CD4-positive, alpha-beta T cell treated with Interferon alpha-2 for 1 hour (primary cell): ENCODE measurements at regions not wholly inside any gene's neighbourhood (a gene's known extent, or its start where the extent isn't known, plus 50 kb on each side); places are given as distances from the start of the nearest gene placed in this dataset.
"Not testable (repeated sequence)": the region's sequence is repeated elsewhere in the genome, so short reads cannot be mapped to it uniquely, and the experiment has no call there.

ENCODE experiments used
- DNase-seq, 2 donors: peaks; one replicate each; pipeline ENCODE4 v3.0.0-alpha.2; 2020 to 2022

DNA sequence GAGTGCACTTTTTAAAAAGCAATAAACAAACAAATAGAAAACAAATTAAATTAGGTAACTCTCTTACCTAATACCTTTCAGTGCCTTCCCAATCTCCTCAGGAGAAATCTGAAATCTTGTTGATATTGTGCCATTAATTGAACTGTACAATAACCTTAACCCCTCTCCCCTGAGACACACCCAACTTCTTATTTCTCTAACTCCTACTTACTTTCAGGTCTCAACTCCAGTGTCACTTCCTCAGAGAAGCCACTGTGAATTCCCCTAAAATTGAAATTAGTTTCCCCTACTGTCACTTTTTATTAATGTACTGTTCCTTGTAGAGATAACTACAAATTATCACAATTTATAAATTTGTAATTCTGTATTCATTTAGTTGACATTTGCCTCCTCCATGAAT, 295.3 kb upstream of the TNC start:
- no peak for DNase-seq

DNA sequence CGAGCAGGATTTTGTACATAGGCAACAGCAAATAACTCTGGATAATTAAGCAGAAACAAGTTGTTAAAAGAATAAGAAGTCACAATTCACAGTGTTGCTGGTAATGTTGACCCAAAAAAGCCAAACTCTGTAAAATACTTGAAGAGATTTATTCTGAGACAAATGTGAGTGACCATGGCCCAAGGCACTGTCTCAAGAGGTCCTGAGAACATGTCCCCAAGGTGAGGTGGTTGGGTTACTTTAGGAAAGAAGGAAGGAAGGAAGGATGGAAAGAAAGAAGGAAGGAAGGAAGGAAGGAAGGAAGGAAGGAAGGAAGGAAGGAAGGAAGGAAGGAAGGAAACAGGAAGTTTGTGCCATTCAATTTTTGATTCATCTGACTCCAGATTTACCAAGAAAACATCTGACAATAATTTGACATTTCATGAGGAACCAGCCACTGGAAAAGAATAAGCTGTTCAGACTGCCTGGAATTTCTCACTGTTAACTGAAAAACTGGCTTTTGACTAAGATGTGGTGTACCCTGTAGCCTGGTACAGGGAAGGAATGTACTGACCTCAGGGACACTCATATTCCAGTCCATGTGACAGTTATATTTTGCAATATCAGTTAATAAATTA, 295.9 kb upstream of the TNC start:
- DNase-seq, result no peak

DNA sequence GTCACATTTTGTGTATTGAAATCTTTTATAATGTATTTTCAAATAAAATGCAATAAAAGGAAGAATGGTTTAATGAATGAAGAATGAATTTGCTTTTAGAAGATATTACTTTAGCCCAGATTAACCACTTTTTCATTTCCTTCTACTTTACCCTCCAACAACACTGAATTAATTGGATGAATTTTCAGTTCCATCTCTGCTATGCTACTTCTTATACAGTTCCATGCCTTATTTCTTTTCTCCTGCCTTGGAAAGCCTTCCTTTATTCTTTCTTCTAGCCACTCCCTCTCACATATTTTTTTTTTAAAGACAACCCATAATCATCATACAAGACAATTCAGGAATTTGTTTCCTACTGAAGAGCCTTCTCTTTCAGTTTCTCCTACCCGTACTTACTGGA, 296.6 kb upstream of the TNC start:
- no peak for DNase-seq

DNA sequence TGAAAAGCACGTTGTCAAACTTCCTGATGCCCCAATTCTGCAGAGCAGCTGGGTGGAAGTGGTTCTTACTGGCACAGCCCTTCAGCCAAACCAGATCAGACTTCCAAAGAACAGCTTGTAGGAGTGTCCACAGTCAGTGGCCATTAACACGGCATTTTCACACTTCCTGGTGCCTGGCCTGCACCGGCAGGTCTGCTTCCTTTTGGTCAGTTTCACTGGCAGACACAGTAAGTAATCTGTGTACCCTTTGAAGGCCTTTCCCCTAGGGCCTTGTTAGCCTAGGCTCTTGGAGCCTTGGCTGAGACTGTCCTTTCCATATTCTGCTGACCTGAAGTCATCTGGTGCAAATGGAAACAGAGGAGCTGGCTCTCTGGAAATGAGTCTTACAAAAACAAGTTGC, 297.5 kb upstream of the TNC start:
- no peak for DNase-seq

DNA sequence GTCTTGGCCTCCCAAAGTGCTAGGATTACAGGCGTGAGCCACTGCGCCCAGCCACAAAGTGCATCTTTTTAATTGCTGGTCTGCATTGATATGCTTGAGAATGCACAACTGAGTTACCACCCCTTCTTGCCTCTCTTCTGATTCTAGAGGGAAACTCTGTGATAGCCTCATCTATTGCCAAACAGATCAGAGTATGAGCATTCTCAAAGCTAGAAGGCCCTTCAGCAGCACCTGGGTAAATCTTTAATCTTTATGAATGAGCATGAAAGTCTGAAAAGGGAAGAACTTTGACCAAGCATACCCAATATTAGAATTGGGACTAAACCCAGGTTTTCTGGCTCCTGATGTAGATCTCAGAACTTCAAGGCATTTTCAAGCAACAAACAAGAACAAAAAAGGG, 298.3 kb upstream of the TNC start:
- DNase-seq, result no peak

DNA sequence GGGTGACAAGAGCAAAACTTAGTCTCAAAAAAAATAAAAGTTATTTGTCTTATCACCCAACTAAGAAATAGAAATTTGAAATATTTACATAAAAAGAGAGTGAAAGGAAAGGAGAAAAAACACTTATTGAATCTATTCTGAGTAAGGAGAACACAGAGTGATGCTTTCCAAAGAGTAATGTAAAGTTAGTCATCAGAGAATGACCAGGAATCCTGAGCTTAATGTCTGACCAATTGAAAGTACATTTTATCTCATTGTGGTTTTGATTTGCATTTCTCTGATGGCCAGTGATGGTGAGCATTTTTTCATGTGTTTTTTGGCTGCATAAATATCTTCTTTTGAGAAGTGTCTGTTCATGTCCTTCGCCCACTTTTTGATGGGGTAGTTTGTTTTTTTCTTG, 300.2 kb upstream of the TNC start:
- DNase-seq, result not testable (repeated sequence)

DNA sequence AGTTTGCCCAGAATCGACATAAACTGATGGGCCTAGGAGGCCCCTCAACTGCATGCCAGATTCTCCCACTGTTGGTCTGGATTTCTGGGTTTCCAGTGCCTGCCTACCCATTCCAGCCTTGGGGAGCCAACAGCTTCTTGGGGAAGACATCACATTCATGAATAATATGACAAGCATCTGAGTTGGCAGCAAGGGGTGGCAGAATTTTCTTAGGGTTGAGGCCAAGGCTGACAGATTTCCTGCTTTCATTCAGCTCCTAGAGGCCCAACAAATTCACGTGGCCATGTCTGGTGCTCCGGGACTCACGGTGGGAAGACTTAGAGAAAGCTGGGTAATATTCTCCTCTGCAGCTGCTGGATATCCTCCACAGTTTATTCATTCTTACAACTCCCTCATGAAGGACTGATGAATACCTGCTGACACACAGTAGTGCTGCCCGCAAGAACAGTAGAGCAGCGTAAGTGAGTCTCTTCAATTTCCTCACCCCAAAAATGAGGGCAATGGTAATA, 305.0 kb upstream of the TNC start:
- no peak for DNase-seq

DNA sequence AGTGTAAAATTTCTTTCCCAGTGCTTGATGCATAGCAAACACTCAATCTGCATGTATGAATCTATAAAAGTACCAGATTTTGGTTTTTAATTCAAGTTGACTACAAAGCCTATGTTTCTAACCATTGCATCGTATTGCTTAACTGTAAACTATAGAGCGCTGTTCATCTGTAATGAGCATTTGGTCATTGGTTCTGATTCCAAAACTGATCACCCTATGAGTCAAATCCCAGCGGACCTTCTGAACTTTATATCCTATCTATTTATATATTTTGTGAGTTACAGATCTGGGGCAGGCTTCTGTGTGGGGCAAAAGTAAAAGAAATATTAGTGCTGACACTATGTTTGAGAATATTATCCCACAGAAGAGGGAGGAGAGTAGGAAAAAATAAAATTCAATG, 305.7 kb upstream of the TNC start:
- no peak for DNase-seq

DNA sequence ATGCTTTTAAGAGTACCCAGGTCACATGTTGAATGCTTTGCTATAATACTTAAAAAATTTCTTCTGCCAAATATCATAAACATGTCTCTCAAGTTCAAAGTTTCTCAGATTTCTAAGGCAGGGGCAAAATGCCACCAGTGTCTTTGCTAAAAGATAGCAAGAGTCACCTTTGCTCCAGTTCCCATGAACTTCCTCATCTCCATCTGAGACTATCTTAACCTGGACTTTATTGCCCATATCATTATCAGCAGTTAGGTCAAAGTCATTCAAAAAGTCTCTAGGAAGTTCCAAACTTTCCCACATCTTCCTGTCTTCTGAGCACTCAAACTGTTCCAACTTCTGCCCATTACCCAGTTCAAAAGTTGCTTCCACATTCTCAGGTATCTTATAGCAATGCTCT, 307.6 kb upstream of the TNC start:
- no peak for DNase-seq

DNA sequence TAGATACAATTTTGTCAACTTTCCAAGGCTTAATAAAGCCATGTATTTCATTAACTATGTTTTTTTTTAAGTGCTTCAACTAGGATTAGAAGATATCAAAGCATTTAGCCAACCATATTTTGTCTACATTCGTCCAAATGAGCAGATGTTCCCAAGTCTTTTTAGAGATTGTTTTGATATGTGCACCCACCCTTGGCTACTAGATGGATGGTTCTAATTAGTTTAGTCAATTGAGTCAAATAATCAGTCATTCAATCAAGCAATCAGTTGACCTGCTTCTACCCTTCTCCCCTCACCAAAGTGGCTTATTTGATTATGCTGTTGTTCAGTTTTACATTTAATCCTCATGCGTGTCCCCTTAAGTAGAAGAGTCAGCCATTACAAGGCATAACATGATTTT, 319.5 kb upstream of the TNC start:
- DNase-seq, result no peak

DNA sequence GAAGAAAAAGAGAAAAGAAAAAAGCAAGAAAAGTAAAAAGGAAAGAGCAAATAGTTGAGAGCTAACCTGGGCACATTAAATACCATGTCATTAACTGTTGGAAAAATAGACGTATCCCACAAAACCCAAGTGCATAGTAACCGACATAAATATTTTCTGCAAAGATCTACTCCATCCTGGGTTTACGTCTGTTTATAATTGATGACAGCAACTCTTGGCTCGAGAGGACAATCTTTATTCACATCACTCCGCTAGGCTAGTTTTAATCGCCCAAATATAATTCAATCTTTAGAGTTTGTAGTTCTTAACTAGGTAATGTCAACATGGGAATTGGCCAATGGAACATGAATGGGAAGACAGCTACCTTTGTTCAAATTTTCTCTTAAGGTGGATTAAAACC, 321.7 kb upstream of the TNC start:
- DNase-seq, result no peak

DNA sequence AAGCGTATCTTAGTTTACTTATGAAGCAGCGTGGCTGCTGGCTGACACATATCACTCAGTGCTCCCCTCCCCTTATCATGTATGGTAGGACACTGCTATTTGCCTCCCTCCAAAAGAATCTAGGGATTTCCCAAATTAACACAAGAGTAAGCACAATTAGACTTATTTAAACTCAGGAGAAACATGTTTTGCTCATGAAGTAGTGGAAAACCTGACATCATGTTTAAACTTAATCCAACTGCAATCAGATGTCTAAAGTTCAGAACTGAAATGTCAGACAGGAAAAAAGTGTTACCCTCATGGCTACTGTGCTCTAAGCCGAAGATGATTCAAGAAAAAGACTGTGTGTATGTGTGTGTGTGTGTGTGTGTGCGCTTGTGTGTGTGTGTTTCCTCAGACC, 324.1 kb upstream of the TNC start:
- DNase-seq, result no peak

DNA sequence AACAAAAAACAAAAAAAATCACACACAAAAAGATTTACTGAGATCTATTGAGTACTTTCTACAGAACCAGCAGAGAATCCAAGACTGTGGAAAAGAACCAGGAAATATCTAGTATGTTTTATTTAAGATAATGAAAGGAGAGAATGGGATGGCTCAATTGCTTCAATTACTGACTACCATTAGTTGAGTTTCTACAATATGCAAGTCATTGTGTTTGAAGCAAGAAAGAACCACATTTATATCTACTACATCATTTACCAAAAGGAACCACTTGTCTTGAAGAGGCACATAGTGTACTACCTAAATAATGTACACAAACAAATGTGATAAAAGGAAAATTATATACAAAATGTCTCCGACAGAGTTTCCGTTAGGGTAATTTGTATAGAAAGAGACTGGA, 325.9 kb upstream of the TNC start:
- no peak for DNase-seq

DNA sequence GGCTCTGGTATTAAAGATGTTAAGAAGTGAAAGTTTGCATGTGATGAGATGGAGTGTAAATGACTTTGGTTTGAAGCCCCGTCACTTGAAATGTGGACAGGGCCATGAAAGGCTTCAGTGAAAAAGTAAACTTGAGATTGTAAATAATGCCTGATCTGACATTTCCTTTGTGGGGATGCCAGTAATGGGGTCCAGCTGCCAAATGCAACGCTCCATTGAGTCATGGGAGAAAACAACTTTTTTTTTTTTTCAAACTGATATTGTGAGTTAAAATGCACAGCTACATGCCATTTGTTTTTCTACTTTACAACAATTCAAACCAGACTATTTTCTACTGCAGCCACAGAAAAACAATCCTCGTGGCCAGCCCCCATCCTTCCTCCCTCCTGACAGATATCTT, 327.0 kb upstream of the TNC start:
- DNase-seq, result no peak

DNA sequence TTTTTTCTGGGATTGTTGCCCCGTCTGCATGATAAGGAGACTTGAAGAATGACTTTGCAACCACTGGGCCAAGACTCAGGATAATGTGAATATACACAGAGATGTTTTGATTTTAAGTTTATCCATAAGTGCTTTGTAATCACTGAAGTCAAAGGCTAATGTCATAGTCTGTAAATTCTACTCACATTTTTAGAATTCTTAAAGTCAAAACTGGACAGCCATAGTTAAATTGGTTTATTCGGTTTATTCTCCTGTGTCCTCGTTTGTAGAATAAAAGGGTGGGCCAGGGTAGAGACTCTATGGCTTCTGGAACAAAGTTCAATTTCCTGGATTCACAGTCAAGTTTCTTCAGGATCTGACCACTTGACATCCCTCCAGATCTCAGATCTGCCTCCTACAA, 327.7 kb upstream of the TNC start:
- DNase-seq, result no peak

DNA sequence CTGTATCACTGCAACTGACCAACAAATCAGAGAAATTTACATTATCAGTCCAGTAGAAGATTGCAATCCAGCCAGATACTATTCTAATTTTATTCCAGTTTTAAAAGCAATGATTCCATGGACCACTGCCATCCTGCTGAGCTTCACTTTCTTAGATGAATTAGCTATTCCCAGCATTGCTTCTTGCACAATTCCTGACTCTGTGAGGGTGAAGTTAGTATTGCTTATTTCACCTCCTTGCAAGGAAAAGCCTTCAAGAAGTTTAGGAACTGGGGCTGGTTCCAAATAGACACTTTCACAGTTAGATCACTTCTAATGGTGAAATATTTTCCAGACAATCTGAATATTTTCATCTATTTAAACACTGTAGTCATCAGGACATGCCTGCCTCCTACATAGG, 338.6 kb upstream of the TNC start:
- no peak for DNase-seq

DNA sequence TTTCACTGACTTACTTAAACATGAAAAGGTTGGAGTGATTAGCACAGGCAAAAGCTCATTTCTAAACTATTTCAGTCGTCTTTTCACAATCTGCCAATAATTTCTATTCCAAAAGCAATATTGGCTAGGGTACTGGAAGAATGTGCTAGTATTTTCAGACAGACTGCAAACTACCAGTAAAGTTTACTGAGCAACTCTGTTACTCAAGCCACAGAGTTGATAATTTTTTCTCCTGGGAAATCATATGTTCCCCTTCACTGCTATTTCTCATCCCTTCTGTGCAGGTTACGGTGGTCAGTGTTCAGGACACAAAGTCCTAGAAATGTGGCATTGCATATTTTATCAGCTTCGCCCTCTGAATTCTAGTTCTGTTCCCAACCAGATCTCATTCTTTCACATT, 343.3 kb upstream of the TNC start:
- DNase-seq, result no peak

DNA sequence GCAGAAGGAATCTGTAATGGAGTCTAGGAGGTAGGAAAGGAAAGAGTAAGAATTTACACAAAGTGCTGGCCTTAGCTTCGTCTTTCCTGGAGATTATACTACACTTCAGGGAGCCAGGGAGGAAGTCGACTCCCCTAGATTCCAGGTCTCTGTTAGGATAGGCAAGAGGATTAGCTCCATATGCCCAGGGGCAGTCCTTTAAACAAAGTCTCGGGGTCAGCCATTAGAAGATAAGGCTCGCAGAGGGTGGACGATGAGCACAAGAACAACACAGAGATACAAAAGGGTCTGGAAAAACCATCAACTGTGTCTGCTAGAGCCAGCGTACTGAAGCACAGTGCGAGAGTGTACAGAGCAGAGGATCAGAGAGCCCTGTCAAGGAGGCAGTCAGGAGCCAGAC, 344.7 kb upstream of the TNC start:
- no peak for DNase-seq

DNA sequence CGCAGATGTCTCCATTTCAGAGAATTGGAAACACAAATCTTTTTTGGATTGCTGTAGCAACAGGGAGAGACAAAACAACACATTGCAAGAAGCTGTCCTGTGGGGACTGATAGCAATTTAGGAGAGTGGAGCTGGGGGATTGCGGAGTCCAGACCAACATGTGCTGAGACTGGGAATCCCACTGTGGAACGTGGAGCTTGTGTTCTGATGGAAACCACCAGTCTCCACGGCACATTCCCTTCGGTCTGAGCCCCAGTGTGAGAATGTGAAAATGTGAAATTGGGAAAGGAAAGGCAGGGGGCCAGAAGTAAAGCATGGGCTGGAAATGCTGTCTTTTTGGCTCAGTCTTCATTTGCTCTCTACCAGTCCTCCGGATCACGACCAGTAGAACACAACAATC, 348.8 kb upstream of the TNC start:
- DNase-seq, result no peak

DNA sequence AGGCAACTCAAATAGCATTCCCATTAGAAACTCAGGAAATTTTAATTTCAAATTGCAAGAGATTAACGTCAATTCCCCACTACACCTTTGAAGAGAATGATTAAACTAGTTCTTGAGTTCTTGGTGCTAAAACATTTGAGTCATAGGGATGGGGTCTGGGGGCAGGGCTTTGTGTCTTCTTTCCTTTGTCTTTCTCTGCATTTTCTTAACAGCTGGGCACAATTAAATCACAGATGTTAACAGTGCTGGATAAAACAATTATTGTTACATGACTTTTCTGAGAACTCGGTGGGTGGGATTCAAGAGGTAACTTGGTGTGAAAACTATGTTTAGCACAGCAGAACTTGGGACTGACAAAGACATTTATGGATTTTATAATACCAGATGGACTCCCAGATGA, 351.9 kb upstream of the TNC start:
- DNase-seq, result no peak

DNA sequence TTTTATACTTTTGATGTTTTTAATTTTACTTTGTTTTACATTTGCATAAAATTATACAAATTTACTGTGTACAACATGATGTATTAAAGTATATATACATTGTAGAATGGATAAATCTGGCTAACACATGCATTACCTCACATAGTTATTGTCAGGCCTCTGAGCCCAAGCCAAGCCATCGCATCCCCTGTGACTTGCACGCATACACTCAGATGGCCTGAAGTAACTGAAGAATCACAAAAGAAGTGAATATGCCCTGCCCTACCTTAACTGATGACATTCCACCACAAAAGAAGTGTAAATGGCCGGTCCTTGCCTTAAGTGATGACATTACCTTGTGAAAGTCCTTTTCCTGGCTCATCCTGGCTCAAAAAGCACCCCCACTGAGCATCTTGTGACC, 355.1 kb upstream of the TNC start:
- DNase-seq, result not testable (repeated sequence)

DNA sequence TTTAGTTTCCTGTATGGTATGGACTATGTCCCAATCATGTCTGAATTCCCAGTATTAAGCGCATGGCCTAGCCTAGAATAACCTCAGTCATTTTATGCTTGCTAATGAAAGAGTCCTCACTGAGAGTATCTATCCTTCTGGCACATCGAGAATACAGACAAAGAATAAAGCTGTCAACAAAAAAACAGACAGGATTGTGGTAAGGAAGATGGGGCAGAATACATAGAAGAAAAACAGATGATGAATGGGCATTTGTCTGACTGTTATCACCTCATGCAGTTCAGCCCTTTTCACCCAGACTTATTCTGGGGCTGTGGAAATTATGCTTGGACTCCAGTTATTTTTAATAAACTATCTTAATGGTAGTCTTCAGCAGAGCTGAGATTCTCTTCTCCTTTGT, 363.8 kb upstream of the TNC start:
- no peak for DNase-seq

DNA sequence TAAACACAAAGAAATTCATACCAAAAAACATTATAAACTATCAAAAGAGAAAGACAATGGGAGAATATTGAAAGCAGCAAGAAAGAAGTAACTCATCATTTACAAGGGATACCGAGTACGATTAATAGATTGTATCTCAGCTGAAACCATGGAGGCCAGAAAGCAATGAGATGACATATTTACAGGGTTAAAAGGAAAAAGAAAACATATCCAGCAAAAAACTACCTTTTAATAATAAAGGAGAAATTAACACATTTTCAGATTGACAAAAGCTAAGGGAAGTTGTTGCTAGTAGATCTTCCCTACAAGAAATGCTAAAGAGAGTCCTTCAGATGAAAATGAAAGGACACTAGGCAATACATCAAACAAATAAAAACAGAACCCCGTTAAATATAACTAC, 364.8 kb upstream of the TNC start:
- DNase-seq, result no peak

DNA sequence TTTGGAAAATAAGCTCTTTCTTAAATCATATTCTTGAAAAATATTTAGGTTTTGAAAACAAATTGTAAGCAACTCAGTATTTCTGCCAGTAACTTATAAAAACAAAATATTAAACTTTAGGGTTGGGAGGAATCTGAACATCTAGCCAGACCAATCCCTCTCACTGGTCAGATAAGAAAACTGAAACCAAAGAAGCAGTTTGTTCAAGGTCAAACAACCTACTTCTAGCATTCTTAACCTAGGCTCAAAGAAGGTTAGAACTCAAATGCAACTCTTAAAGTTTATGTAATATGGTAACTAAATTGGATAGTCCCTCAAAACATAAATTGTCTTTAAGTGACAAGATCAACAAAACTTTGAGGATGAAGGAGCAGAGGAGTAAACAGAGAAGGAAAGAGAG, 374.9 kb upstream of the TNC start:
- no peak for DNase-seq

DNA sequence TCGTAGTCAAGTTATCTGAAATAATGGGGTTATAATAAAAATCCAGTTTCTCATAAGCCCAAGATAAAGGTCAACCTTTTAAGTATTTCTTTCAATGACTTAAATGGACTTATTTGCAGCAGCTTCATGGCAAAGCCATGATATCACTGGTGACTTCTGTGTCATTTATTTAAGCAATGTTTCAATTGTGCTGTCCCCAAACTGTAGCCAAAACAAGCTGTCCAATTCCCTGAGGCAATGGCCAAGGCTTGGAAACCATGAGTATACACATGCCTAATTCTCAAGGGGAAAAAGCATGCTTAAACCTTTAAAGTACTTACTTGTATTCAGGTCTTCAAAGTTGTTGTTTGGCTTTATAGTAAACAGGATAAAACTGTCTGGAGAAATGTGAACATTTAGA, 376.4 kb upstream of the TNC start:
- no peak for DNase-seq
